PC-9 (cell line): ENCODE measurements at regions not wholly inside any gene's neighbourhood (a gene's known extent, or its start where the extent isn't known, plus 50 kb on each side); places are given as distances from the start of the nearest gene placed in this dataset.

Experiments used
- BruUV-seq: library from RNA; stranded (reverse); fragments of 400-500 nt; replicated peaks from 2 replicates; lab custom pipeline; 2021; lab: Mats Ljungman, UMichigan
- CTCF ChIA-PET: fragments of 300-600 bp; sonication (Branson Sonifier 250); formaldehyde crosslinking; loops from one replicate; lab custom pipeline; 2022; ENCODE audit warnings: antibody characterized with exemption; lab: Charles Lee
- POLR2A ChIA-PET: fragments of 300-600 bp; sonication (Branson Sonifier 250); formaldehyde crosslinking; loops from one replicate; lab custom pipeline; 2022; ENCODE audit warnings: antibody characterized with exemption; ENCODE audit not compliant: unreplicated experiment; lab: Charles Lee
- DNase-seq, 2 experiments: peaks; one replicate each; pipeline versions ENCODE4 v3.0.0 to v3.0.0-alpha.2; 2015 to 2022; ENCODE audit warnings: mixed read lengths in 1 of 2
- H2AFZ ChIP-seq: fragments of 200-600 bp; sonication (generic); 2 replicates; pipeline ENCODE4 v1.8.1; 2017; ENCODE audit warnings: antibody characterized with exemption
- H3F3A ChIP-seq: fragments of 200-600 bp; sonication (generic); 2 replicates; pipeline ENCODE4 v1.8.1; 2017; ENCODE audit warnings: antibody characterized with exemption, mild to moderate bottlenecking, low read depth; ENCODE audit not compliant: insufficient read depth
- H3K27ac ChIP-seq: fragments of 200-600 bp; sonication (generic); 2 replicates; pipeline ENCODE4 v1.6.1; 2016; ENCODE audit warnings: mixed run types
- H3K27me3 ChIP-seq: fragments of 200-600 bp; sonication (generic); 2 replicates; pipeline ENCODE4 v1.6.1; 2016; ENCODE audit warnings: low read depth, mixed run types; ENCODE audit not compliant: insufficient read depth
- H3K36me3 ChIP-seq: fragments of 200-600 bp; sonication (generic); 2 replicates; pipeline ENCODE4 v1.6.1; 2016; ENCODE audit warnings: low read depth, mixed run types
- H3K4me1 ChIP-seq: fragments of 200-600 bp; sonication (generic); replicated peaks from 2 replicates; pipeline ENCODE4 v1.6.1; 2016; ENCODE audit warnings: mixed run types; ENCODE audit not compliant: insufficient read depth
- H3K4me2 ChIP-seq: fragments of 200-600 bp; sonication (generic); 2 replicates; pipeline ENCODE4 v1.6.1; 2017; ENCODE audit warnings: mixed run types
- H3K4me3 ChIP-seq: fragments of 200-600 bp; sonication (generic); 2 replicates; pipeline ENCODE4 v1.6.1; 2016; ENCODE audit warnings: mixed run types
- H3K79me2 ChIP-seq: fragments of 200-600 bp; sonication (generic); 2 replicates; pipeline ENCODE4 v1.6.1; 2017; ENCODE audit warnings: low read depth, mixed run types
- H3K9me2 ChIP-seq: fragments of 200-600 bp; sonication (generic); 2 replicates; pipeline ENCODE4 v1.8.1; 2017; ENCODE audit warnings: mild to moderate bottlenecking; ENCODE audit not compliant: insufficient read depth
- H3K9me3 ChIP-seq: fragments of 200-600 bp; sonication (generic); 2 replicates; pipeline ENCODE4 v1.8.1; 2016; ENCODE audit warnings: low read depth; ENCODE audit not compliant: insufficient read depth
- H4K20me1 ChIP-seq: fragments of 200-600 bp; sonication (generic); 2 replicates; pipeline ENCODE4 v1.8.1; 2017; ENCODE audit not compliant: insufficient read depth
- EZH2 ChIP-seq: fragments of 200-600 bp; sonication (generic); IDR thresholded peaks from 2 replicates; pipeline ENCODE4 v1.8.0; 2017; ENCODE audit warnings: antibody characterized with exemption, low read depth
- intact Hi-C: fragments of 100-400 bp; cut with micrococcal nuclease; formaldehyde crosslinking; loops from one replicate; pipeline ENCODE4 v1.10.0; 2022; ENCODE audit not compliant: unreplicated experiment
- TF ChIP-seq, protein P1 (sequence below): fragments of 200-600 bp; sonication (generic); conservative IDR thresholded peaks from 2 replicates; pipeline ENCODE4 v1.6.1; 2017; ENCODE audit warnings: mixed run types, antibody characterized with exemption, mild to moderate bottlenecking, moderate library complexity

DNA sequence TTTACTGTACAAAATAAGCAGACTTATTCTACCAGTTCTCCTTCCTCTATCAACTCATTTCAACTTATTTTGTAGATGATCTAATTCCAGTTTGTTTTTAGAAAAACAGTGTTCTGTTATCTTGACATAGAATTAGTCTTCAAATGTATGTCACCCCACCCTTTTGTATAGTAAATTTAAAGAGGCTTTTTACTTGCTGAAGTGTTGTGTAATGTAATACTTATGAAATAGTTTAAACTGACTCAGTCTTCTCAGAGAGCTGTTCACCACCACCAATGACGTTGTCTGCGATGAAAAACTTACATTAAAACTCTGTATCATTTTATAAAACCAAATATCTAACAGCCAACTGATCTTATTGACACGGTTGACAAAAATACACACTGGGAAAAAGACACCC, 82.9 kb downstream of the RAP2B start:
- intact Hi-C loops = no loop called here

DNA sequence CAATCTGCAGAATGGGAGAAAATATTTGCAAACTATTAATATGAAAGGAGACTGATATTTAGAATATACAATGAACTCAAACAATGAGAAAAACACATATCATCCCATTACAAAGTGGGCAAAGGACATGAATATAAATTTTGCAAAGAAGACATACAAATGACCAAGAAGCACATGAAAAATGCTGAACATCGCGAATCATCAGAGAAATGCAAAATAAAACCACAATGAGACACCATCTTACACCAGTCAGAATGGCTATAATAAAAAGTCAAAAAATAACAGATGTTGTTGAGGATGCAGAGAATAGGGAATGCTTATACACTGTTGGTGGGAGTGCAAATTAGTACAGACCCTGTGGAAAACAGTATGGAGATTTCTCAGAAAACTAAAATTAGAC, 83.6 kb downstream of the RAP2B start:
- Histone ChIP-seq H3K27me3 (no peaks in the 10 kb centered on the region), H3K4me2 (no peak overlapping the region), H3K27ac (no peak overlapping the region), H2AFZ (no peak overlapping the region), H4K20me1 (no peaks in the 10 kb centered on the region), H3K9me2 (no peaks in the 10 kb centered on the region), H3K79me2 (no peaks in the 10 kb centered on the region), H3K4me3 (no peak overlapping the region), H3K9me3 (no peaks in the 10 kb centered on the region), H3F3A (no peaks in the 10 kb centered on the region), H3K36me3 (no peaks in the 10 kb centered on the region), H3K4me1 (no peaks in the 10 kb centered on the region)
- ChIA-PET CTCF (no interaction called here), POLR2A (no interaction called here)
- no TSS peak for BruUV-seq
- TF ChIP-seq, protein P1, sequence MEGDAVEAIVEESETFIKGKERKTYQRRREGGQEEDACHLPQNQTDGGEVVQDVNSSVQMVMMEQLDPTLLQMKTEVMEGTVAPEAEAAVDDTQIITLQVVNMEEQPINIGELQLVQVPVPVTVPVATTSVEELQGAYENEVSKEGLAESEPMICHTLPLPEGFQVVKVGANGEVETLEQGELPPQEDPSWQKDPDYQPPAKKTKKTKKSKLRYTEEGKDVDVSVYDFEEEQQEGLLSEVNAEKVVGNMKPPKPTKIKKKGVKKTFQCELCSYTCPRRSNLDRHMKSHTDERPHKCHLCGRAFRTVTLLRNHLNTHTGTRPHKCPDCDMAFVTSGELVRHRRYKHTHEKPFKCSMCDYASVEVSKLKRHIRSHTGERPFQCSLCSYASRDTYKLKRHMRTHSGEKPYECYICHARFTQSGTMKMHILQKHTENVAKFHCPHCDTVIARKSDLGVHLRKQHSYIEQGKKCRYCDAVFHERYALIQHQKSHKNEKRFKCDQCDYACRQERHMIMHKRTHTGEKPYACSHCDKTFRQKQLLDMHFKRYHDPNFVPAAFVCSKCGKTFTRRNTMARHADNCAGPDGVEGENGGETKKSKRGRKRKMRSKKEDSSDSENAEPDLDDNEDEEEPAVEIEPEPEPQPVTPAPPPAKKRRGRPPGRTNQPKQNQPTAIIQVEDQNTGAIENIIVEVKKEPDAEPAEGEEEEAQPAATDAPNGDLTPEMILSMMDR = no peak
- TF ChIP-seq EZH2 = no peak
- intact Hi-C loops = no loop called here
- no peak for DNase-seq

More for the DNA sequence above, 82.9 kb downstream of the RAP2B start:
- no peak overlapping the region for H3K27ac ChIP-seq
- no peak overlapping the region for H2AFZ ChIP-seq
- no peaks in the 10 kb centered on the region for H3K79me2 ChIP-seq
- no peak for DNase-seq
- no peaks in the 10 kb centered on the region for H3K27me3 ChIP-seq
- H3K9me2 ChIP-seq = no peaks in the 10 kb centered on the region
- ChIA-PET POLR2A (no interaction called here), CTCF (no interaction called here)
- no peaks in the 10 kb centered on the region for H3K4me1 ChIP-seq
- H3K36me3 ChIP-seq = no peaks in the 10 kb centered on the region
- H3F3A ChIP-seq = no peaks in the 10 kb centered on the region
- no peak overlapping the region for H3K4me2 ChIP-seq
- no TSS peak for BruUV-seq
- no peak overlapping the region for H3K4me3 ChIP-seq
- H3K9me3 ChIP-seq = no peaks in the 10 kb centered on the region
- TF ChIP-seq EZH2 = no peak
- H4K20me1 ChIP-seq = no peaks in the 10 kb centered on the region

DNA sequence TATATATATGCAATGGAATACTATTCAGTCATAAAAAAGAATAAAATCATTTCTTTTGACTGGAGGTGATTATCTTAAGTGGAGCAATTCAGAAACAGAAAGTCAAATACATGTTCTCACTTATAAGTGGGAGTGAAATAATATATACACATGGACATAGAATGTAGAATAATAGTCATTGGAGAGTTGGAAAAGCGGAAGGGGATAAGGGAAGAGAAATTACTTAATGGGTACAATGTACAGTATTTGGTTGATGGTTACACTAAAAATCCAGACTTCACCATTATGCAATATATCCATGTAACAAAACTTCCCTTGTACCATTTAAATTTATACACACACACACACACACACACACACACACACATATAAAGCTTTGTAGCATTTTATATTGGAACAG, 84.3 kb downstream of the RAP2B start:
- Histone ChIP-seq H3K27me3 (no peaks in the 10 kb centered on the region), H3K9me2 (no peaks in the 10 kb centered on the region), H4K20me1 (no peaks in the 10 kb centered on the region), H3K79me2 (no peaks in the 10 kb centered on the region), H3K4me3 (no peak overlapping the region), H3F3A (no peaks in the 10 kb centered on the region), H3K27ac (no peak overlapping the region), H2AFZ (no peak overlapping the region), H3K9me3 (no peaks in the 10 kb centered on the region), H3K36me3 (no peaks in the 10 kb centered on the region), H3K4me2 (no peak overlapping the region), H3K4me1 (no peaks in the 10 kb centered on the region)
- CTCF ChIA-PET = no interaction called here
- BruUV-seq = no TSS peak
- intact Hi-C loops = no loop called here
- DNase-seq = no peak
- TF ChIP-seq, protein P1 = no peak
- no peak for TF ChIP-seq EZH2
- POLR2A ChIA-PET = no interaction called here

DNA sequence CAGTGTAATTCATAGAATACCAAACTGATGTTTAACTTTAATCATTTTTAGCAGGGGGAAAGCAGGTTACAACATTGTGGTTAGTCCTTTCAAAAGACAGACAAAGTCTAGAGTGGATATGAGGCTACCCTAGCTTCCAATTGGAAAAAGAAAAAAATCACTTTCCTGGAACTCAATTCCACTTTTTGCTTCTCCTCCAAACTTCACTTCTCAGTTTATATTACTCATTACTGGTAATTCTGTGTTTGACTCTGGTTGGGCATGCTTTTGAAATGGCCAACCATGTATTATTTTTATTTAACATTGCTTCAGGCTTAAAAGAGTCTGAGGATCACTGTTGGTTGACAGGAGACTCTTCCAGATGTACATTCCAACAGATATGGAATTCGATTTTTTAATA, 84.8 kb downstream of the RAP2B start:
- Histone ChIP-seq H3K79me2 (no peaks in the 10 kb centered on the region), H3K36me3 (no peaks in the 10 kb centered on the region), H4K20me1 (no peaks in the 10 kb centered on the region), H3K9me3 (no peaks in the 10 kb centered on the region), H3K9me2 (no peaks in the 10 kb centered on the region), H2AFZ (no peak overlapping the region), H3K4me2 (no peak overlapping the region), H3K4me1 (no peaks in the 10 kb centered on the region), H3K27ac (no peak overlapping the region), H3F3A (no peaks in the 10 kb centered on the region), H3K27me3 (no peaks in the 10 kb centered on the region), H3K4me3 (no peak overlapping the region)
- POLR2A ChIA-PET = no interaction called here
- no peak for TF ChIP-seq EZH2
- TF ChIP-seq, protein P1 = no peak
- DNase-seq = no peak
- CTCF ChIA-PET = no interaction called here
- BruUV-seq = no TSS peak
- intact Hi-C loops = no loop called here
